HL-60/S4 treated with retinoic acid at 250 ng/mL for 4 days and 3 days (cell line): ENCODE measurements at regions not wholly inside any gene's neighbourhood (a gene's known extent, or its start where the extent isn't known, plus 50 kb on each side); places are given as distances from the start of the nearest gene placed in this dataset.

Experiments
- in situ Hi-C: fragments of 300-500 bp; cut with MboI; formaldehyde crosslinking; loops from 2 replicates; pipeline ENCODE4 v1.7.0; 2022; ENCODE audit warnings: low sequenced_read_pairs

GRCh38 chr20:24339210-24339641, 130.2 kb upstream of the SYNDIG1 start:
- in situ Hi-C loops, result no loop called here

- in situ Hi-C loops, result no loop called here
Observed at GRCh38 chr20:24337551-24337950, 131.9 kb upstream of the SYNDIG1 start.

- in situ Hi-C loops, result no loop called here
Observed at GRCh38 chr20:24337069-24337468, 132.4 kb upstream of the SYNDIG1 start.

DNA sequence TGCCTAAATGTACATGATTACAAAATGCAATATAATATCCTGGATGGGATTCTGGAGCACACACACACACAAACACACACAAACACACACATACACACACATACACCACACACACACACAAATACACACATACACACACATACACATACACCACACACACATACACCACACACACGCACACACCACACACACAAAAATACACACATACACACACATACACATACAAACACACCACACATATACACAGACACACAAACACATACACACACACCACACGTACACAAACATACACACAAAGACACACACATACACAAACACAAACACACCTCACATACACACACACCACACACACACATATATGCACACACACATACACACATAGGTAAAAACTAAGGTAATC, 134.6 kb upstream of the SYNDIG1 start:
- in situ Hi-C loops, result no loop called here

GRCh38 chr20:24332956-24333355, 136.5 kb upstream of the SYNDIG1 start:
- in situ Hi-C loops, result no loop called here

DNA sequence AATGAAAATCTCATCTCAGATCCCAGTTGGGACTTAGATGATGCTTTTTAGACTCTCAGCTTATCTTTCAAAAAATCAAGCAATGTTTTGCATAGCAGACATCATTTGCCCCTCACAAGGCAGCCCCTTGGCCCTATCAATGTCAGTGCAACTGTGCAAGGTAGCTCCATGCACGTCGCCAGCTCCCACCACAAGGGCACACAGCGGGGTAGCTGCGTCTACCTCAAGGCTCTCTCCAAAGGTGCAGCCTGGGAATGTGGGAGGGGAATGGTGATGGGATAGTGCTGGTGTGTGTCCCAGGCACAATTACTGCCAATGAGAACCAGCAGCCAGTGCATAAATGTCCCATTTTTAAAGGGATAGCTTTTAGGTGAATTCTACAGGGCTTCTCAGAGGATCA, 137.5 kb upstream of the SYNDIG1 start:
- in situ Hi-C loops, result no loop called here

- in situ Hi-C loops, result no loop called here
Observed at GRCh38 chr20:24328901-24329300, 140.5 kb upstream of the SYNDIG1 start.

DNA sequence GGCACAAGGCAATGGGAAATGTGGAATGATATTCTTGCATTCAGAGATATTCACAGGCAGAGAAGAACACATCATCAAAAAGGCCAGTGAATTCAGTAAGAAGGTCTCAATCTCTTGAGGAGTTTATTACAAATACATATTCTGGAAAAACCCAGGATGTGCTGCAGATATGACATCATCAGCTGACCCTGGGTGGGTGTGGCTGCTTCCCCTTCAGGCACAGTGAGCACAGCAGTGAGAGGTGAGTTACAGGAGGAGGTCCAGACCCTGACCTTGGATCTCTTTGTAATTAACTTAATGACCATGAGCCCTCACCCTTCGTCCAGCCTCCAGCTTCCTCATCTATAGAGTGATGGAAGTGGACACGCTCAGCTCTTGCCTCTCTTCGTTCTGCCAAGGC, 147.5 kb upstream of the SYNDIG1 start:
- in situ Hi-C loops, result no loop called here

GRCh38 chr20:24318569-24319352, 150.7 kb upstream of the SYNDIG1 start:
- in situ Hi-C loops, result no loop called here

DNA sequence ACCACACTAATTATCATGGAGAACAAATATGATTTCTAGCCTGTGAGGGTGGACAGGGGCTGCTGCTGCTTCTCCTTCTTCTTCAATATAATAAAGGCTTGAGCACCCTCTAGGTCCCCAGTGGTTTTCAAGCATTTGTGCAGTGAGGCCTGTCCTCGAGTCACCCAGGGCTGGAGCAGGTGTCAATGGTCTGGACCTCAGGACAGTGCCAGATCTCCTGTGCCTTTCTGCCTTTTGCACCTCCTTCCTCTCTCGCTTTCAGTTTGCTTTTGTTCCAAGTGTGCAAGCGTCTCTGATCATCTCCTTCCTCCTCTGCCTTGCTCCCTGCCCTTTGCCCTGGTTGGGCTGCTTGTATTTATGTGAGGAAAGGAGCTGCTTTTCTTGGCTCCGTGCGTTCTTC, 152.2 kb upstream of the SYNDIG1 start:
- in situ Hi-C loops, result no loop called here

DNA sequence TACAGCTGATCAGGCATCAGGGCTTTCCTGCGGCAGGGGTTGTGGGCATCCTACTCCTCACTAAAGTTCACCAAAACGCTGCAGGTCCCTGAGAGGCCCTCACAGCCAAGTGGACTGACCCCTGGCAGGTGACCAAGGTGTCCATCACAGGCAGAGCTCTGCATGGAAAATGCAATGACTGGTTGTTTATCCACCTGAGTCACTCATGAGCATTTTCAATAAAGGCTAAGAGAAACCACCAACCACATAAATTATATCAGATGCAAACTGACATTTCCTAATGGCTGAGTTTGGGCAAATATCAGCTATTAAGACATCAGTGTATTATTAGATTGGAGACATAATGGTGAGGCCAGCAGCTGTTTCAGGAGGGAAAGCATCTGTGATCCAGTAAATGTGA, 152.7 kb upstream of the SYNDIG1 start:
- in situ Hi-C loops, result no loop called here

- in situ Hi-C loops, result no loop called here
Observed at GRCh38 chr20:24314053-24314452, 155.4 kb upstream of the SYNDIG1 start.

DNA sequence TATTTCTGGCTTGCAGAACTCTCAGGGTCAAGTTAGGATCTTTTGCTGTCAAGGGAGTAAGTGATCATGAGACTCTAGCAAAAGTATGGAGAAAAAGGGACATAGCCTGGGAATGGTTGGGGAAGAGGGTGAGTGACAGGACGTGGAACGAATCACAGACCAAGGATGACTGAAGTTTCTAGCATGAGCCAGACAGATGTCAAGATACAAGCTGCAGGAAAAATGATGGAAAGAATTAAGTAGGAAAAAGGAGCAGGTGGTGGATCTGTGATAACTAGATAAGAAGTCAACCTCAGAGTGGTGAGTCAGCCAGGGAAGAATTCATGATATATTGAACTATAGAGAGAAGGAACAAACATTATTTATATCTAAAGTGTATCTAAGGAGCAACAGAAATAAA, 159.8 kb upstream of the SYNDIG1 start:
- in situ Hi-C loops, result no loop called here

DNA sequence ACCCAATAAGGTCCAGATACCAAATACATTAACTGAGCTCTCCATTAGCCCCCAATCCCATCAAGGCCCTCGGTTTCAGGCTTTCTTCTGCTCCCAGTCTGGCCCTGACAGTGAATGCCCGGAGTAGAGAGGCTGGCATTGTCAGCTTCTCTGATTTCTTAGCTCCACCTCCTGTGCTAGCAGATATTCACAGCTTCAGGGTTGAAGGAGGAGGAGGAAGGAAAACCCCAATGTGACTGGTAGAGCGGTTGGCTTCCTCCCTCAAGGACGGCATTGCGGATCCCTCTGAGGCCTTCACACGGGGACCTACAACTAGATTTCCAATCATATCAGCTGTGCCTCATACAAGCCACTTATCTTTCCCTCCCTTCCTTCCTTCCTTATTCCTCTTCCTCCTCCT, 164.1 kb upstream of the SYNDIG1 start:
- in situ Hi-C loops, result no loop called here

- in situ Hi-C loops, result no loop called here
Observed at GRCh38 chr20:24304291-24304690, 165.1 kb upstream of the SYNDIG1 start.

- in situ Hi-C loops, result no loop called here
Observed at GRCh38 chr20:24303393-24304170, 165.8 kb upstream of the SYNDIG1 start.

DNA sequence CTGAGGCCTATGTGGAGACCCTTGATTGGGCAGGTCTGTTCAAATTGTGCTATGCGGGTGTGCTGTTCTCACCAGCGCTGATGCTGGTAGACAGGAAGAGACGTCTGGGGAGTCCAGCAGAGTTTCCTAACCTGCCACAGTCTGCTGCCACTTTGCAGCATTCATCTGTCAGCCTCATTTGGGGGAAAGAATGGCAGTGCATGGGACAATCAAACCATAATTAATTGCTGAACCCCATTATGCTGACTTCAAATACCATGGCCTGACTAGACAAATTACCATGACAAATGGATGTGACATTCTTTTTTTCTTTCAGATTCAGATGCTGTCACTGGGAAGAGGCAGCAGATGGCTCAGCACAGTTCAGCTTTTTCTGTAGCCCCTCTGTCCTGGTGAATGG, 171.4 kb upstream of the SYNDIG1 start:
- in situ Hi-C loops, result no loop called here

GRCh38 chr20:24296477-24297261, 172.8 kb upstream of the SYNDIG1 start:
- in situ Hi-C loops, result no loop called here

DNA sequence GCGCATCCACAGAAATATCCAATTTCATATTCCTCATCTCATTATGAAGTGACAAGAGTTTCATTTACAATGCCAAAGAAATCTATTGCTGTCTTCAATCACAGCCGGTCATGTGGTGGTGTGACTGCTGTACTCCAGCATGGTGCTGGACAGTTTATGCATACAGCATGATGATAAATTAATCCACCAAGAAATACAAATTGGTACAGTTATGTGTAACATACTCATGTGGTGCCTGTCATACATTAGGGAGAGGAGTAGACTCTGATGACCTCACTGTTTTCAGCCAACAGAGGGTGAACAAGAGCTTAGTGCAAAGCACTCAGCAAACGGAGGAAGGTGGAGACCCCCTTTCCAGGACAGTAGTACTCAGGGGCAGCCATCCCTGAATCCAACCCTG, 178.4 kb upstream of the SYNDIG1 start:
- in situ Hi-C loops, result no loop called here

DNA sequence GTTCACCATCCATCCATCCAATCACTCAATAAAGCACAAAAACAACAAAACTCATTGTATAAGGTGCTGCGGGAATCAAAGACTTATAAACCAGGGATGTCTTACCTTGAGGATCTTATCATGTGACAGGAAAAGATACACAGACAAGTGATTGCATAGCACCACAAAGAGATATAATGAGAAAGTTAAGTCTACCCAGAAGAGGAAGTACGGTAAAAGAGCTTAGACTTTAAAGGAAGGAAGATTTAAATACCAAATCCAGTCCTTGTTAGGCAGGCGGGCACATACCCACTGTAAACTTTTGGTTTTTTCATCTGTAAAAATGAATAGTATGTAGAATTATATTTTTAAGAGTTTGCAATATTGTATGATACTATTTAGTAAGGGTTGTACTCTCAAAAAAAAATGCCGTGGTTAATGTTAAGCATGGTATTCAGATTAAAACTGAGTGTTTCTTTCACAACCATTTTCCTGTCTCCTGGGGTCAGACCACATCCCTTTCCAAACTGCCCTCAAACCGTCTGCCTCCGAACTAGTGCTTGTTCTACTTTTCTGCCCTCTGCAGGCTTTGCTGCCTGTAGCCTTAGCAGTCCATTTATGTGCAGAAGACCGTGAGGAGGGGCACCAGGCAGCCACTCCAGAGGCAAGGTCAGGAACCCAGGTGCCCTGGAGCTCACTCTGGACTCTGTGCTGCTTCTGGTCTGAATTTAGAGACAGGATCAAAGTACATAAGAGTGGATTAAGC, 179.5 kb upstream of the SYNDIG1 start:
- in situ Hi-C loops, result no loop called here

DNA sequence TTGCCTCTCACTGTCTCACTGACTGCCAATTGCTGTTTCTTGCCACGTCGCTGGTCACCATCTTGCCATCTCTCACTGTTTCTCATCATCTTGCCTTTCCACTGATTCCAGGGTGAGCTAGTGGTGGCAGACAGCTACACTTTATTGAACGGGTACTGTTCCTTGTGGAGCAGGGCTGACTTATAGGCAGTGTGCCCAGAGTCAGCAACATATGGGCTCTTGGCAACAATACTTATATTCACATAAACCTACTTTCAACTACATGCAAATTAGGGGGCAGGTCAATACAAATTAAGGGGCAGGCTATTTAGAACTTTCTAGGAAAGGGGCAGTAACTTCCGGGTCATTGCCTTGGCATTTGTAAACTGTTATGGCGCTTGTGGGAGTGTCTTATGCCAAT, 186.2 kb upstream of the SYNDIG1 start:
- in situ Hi-C loops, result no loop called here
